Loucy (cell line): ENCODE measurements at regions not wholly inside any gene's neighbourhood (a gene's known extent, or its start where the extent isn't known, plus 50 kb on each side); places are given as distances from the start of the nearest gene placed in this dataset.

Source experiments
- H2AFZ ChIP-seq: fragments of 200-600 bp; sonication (generic); 2 replicates; pipeline ENCODE4 v1.6.0; 2016; ENCODE audit warnings: antibody characterized with exemption, mild to moderate bottlenecking, low read length, moderate library complexity
- H3F3A ChIP-seq: fragments of 200-600 bp; 2 replicates; pipeline ENCODE4 v1.6.0; 2016; ENCODE audit warnings: antibody characterized with exemption, low read depth, mild to moderate bottlenecking
- H3K27me3 ChIP-seq: fragments of 200-600 bp; sonication (generic); 2 replicates; pipeline ENCODE4 v1.6.1; 2014; ENCODE audit warnings: low read length, mild to moderate bottlenecking; ENCODE audit not compliant: insufficient read depth, poor library complexity, severe bottlenecking
- H3K36me3 ChIP-seq: fragments of 200-600 bp; sonication (generic); 2 replicates; pipeline ENCODE4 v1.6.1; 2016; ENCODE audit warnings: low read length; ENCODE audit not compliant: insufficient read depth
- H3K4me1 ChIP-seq: fragments of 200-600 bp; sonication (generic); 2 replicates; pipeline ENCODE4 v1.5.1; 2014; ENCODE audit warnings: low read length, mild to moderate bottlenecking; ENCODE audit not compliant: insufficient read depth, poor library complexity, severe bottlenecking
- H3K4me2 ChIP-seq: fragments of 200-600 bp; sonication (generic); 2 replicates; pipeline ENCODE4 v1.6.0; 2014; ENCODE audit warnings: antibody characterized with exemption, low read length, low read depth, mild to moderate bottlenecking; ENCODE audit not compliant: poor library complexity, severe bottlenecking
- H3K4me3 ChIP-seq: fragments of 200-600 bp; sonication (generic); 2 replicates; pipeline ENCODE4 v1.5.1; 2014; ENCODE audit warnings: low read length, mild to moderate bottlenecking, mixed read lengths; ENCODE audit not compliant: poor library complexity, severe bottlenecking
- H3K79me2 ChIP-seq: fragments of 200-600 bp; sonication (generic); 2 replicates; pipeline ENCODE4 v1.6.1; 2014; ENCODE audit warnings: low read length; ENCODE audit not compliant: insufficient read depth
- H3K9ac ChIP-seq: fragments of 200-600 bp; sonication (generic); 2 replicates; pipeline ENCODE4 v1.6.0; 2014; ENCODE audit warnings: mild to moderate bottlenecking, low read depth, low read length, moderate library complexity; ENCODE audit not compliant: poor library complexity, severe bottlenecking
- H3K9me2 ChIP-seq: fragments of 200-600 bp; sonication (generic); replicated peaks from 2 replicates; pipeline ENCODE4 v1.6.1; 2016; ENCODE audit warnings: low read depth, low read length, mixed read lengths
- H3K9me3 ChIP-seq: fragments of 200-600 bp; sonication (generic); 2 replicates; pipeline ENCODE4 v1.6.1; 2014; ENCODE audit warnings: mild to moderate bottlenecking, antibody characterized with exemption, low read length, low read depth; ENCODE audit not compliant: insufficient read depth
- H4K20me1 ChIP-seq: fragments of 200-600 bp; sonication (generic); 2 replicates; pipeline ENCODE4 v1.6.0; 2014; ENCODE audit warnings: antibody characterized with exemption, low read length, mild to moderate bottlenecking; ENCODE audit not compliant: insufficient read depth, poor library complexity, severe bottlenecking
- CTCF ChIP-seq: fragments of 200-600 bp; sonication (generic); conservative IDR thresholded peaks from 2 replicates; pipeline ENCODE4 v1.5.1; 2014; ENCODE audit warnings: mild to moderate bottlenecking, antibody characterized with exemption, low read length
- EZH2phosphoT487 ChIP-seq: fragments of 200-600 bp; IDR thresholded peaks from 2 replicates; pipeline ENCODE4 v1.6.1; 2018; ENCODE audit warnings: antibody characterized with exemption, mild to moderate bottlenecking, moderate library complexity, borderline replicate concordance

- Histone ChIP-seq H3K4me2 (no peak overlapping the region), H3K4me1 (no peaks in the 10 kb centered on the region), H4K20me1 (no peaks in the 10 kb centered on the region), H2AFZ (no peak overlapping the region), H3K9me3 (no peaks in the 10 kb centered on the region), H3K9me2 (no peaks in the 10 kb centered on the region), H3F3A (no peaks in the 10 kb centered on the region), H3K36me3 (no peaks in the 10 kb centered on the region), H3K9ac (no peak overlapping the region), H3K27me3 (no peaks in the 10 kb centered on the region), H3K79me2 (no peaks in the 10 kb centered on the region), H3K4me3 (no peak overlapping the region)
- TF ChIP-seq EZH2phosphoT487 (no peak), CTCF (no peak)
Measured at GRCh38 chr12:111086947-111087700, 166.7 kb upstream of the MYL2 start.

GRCh38 chr12:111085096-111085495 lies 164.7 kb upstream of the MYL2 start:
- Histone ChIP-seq H3K4me2 (no peak overlapping the region), H3K36me3 (no peaks in the 10 kb centered on the region), H2AFZ (no peak overlapping the region), H3K27me3 (no peaks in the 10 kb centered on the region), H3K9me3 (no peaks in the 10 kb centered on the region), H3F3A (no peaks in the 10 kb centered on the region), H3K79me2 (no peaks in the 10 kb centered on the region), H4K20me1 (no peaks in the 10 kb centered on the region), H3K4me3 (no peak overlapping the region), H3K4me1 (no peaks in the 10 kb centered on the region), H3K9ac (no peak overlapping the region), H3K9me2 (no peaks in the 10 kb centered on the region)
- no peak for TF ChIP-seq EZH2phosphoT487
- no peak for TF ChIP-seq CTCF

- no peak overlapping the region for H3K4me3 ChIP-seq
- H3F3A ChIP-seq: no peaks in the 10 kb centered on the region
- no peaks in the 10 kb centered on the region for H3K27me3 ChIP-seq
- no peak overlapping the region for H3K4me2 ChIP-seq
- no peaks in the 10 kb centered on the region for H3K9me2 ChIP-seq
- no peaks in the 10 kb centered on the region for H4K20me1 ChIP-seq
- H3K4me1 ChIP-seq: no peaks in the 10 kb centered on the region
- TF ChIP-seq CTCF (no peak), EZH2phosphoT487 (no peak)
- no peaks in the 10 kb centered on the region for H3K9me3 ChIP-seq
- H3K79me2 ChIP-seq: no peaks in the 10 kb centered on the region
- no peak overlapping the region for H2AFZ ChIP-seq
- H3K9ac ChIP-seq: no peak overlapping the region
- H3K36me3 ChIP-seq: no peaks in the 10 kb centered on the region
Measured at GRCh38 chr12:111084605-111085004, 164.2 kb upstream of the MYL2 start.
